Ramos (cell line): ENCODE measurements at regions not wholly inside any gene's neighbourhood (a gene's known extent, or its start where the extent isn't known, plus 50 kb on each side); places are given as distances from the start of the nearest gene placed in this dataset.

Source experiments
- in situ Hi-C: fragments of 300-500 bp; cut with MboI; formaldehyde crosslinking; loops from one replicate; pipeline ENCODE4 v1.14.3; 2022; ENCODE audit warnings: low sequenced_read_pairs; ENCODE audit not compliant: unreplicated experiment

- in situ Hi-C loops = no loop called here
These were observed 114.5 kb upstream of the HNRNPA3 start for GRCh38 chr2:177098001-177098613.

DNA sequence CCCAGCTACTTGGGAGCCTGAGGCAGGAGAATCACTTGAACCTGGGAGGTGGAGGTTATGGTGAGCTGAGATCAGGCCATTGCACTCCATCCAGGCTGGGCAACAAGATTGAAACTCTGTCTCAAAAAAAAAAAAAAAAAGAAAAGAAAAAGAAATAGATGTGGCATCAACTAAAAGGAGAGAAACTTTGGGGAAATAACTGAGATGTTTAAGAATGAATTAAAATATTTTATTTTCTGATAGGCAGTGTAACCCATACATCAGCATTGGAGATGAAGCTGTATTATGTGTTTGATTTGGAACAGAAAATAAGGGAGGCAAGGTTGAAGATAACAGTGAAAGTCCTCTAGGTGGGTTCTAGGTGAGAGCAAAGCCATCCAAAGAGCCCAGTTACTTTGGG lies 110.7 kb upstream of the HNRNPA3 start:
- in situ Hi-C loops = no loop called here

- in situ Hi-C loops = no loop called here
These were observed 106.4 kb upstream of the HNRNPA3 start for GRCh38 chr2:177106212-177106611.

DNA sequence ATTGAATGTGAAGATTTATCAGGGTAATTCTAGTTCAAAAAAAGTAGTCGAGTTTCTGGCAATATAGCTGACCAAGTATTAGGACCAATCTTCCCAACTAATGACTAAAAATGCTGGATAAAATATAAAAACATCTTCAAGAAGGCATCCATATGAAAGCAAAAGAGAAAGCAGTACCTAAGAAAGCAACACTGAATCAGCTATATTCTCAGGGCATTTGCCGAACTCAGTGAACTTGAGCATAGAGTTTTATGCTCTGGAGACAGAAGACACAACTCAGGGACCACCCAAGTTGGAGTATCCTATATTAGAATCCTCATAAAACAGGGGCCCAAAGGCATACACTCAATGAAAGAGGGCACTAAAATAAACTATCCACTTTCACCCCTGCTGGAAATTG lies 103.7 kb upstream of the HNRNPA3 start:
- in situ Hi-C loops = no loop called here

GRCh38 chr2:177114712-177115111 lies 97.9 kb upstream of the HNRNPA3 start:
- in situ Hi-C loops = no loop called here

GRCh38 chr2:177117755-177118154 lies 94.8 kb upstream of the HNRNPA3 start:
- in situ Hi-C loops = no loop called here

DNA sequence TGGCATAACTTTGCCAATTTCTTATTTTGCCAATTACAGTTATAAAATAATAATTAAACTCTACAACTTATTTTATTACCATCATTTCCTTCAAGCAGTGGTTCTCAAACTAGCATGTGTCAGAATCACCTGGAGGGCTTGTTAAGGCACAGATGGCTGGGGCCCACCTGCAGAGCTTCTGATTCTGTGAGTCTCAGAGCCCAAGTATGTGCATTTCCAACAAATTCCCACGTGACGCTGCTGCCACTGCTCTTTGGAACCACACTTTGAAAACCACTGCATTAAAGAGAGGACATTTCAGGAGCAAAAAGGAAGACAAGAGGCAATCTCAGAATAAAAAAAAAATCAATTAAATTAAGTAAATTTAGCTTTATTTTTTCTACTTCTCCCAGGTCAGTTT lies 94.0 kb upstream of the HNRNPA3 start:
- in situ Hi-C loops = no loop called here

- in situ Hi-C loops = no loop called here
These were observed 93.5 kb upstream of the HNRNPA3 start for GRCh38 chr2:177119099-177119498.

DNA sequence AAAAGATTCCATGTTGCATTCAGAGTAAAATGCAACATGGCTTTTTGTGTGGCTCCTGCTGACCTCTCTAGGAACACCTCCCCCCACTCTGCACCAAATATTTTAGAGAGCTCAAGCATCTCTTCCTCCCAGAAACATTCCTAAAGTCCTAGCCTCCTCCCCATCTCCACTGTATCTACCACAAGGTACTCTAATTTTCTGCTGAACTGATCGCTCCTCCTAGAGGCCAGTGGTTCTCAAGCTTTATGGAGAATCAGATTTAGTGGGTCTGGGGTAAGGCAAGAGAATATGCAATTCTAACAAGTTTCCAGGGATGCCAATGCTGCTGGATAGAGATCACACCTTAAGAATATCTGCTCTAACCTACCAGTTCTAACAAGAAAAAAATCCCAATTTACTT lies 89.5 kb upstream of the HNRNPA3 start:
- in situ Hi-C loops = no loop called here

- in situ Hi-C loops = no loop called here
These were observed 88.2 kb upstream of the HNRNPA3 start for GRCh38 chr2:177124371-177124770.

DNA sequence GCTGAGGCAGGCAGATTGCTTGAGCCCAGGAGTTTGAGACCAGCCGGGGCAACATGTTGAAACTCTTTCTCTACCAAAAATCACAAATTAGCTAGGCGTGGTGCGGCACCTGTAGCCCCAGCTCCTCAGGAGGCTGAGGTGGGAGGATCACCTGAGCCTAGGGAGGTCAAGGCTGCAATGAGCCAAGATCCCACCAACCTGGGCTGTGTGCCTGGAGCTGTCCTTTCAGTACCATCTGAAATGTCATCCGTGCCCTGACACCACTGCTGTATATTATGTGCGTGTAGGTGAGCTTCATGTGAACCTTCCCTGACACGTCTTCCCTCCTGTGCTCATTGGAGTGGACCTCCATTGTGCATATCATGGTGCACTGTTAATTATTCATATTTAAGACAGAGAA lies 84.8 kb upstream of the HNRNPA3 start:
- in situ Hi-C loops = loop anchor here (25.0 kb wide), 1 partner anchor 991 kb away; the partner anchor contains the start of gene HOXD8

- in situ Hi-C loops = loop anchor here (25.0 kb wide), 1 partner anchor 992 kb away; the partner anchor contains the start of gene HOXD8
These were observed 83.0 kb upstream of the HNRNPA3 start for GRCh38 chr2:177129610-177130009.

DNA sequence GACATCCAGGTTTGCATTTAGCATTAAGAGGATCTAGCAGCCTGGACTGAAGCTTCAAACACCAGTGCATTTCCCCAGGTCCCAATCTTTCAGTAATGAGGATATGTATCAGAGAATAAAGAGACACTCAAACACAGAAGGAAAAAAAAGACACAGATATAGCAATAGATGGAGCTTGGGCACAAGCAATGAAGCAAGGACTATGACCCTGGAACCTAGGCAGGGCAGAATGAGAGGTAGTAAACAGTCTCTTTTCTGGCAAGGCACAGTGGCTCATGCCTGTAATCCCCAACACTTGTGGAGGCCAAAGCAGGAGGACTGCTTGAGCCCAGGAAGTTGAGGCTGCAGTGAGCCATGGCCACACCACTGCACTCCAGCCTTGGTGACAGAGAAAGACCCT lies 80.7 kb upstream of the HNRNPA3 start:
- in situ Hi-C loops = loop anchor here (25.0 kb wide), 1 partner anchor 995 kb away; the partner anchor contains the start of gene HOXD8

- in situ Hi-C loops = loop anchor here (25.0 kb wide), 1 partner anchor 1002 kb away; the partner anchor contains the start of gene HOXD8
These were observed 73.8 kb upstream of the HNRNPA3 start for GRCh38 chr2:177138823-177139222.

DNA sequence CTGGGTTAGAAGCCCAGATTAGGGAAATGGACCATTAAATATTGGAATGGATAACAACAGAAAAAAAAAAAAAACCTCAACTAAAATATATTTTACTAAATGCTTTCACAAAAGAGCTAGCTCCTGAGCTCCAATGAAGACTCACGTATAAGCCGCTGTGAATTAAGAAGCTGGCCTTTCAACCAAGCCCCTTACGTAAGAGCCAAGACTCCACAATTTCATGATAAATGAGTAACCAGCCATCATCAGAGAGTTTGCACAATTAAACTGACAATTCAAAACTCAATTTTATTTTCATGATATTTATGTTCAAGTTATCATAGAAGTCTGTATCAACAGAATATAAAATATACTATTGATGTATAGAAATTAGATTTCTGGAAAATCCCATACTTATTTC lies 70.7 kb upstream of the HNRNPA3 start:
- in situ Hi-C loops = loop anchor here (25.0 kb wide), 1 partner anchor 1005 kb away; the partner anchor contains the start of gene HOXD8

DNA sequence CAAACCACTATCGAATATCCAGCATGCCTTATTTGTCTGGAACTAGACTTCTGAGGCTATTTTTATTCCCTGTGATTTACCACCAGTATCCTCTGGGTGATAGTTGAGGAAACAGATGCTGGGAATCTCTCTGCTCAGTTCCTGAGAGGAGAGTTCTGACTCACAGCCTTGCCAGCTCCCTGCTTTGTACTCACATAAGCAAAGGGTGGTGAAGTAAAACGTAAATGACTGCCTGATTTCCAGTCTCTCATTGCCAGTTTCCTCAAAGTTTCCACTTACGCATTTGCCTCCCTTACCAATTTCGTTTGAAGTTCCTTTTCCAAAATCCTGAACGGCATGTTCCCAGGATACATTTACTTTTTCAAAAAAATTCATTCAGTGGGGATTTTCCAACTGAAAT lies 69.2 kb upstream of the HNRNPA3 start:
- in situ Hi-C loops = loop anchor here (25.0 kb wide), 1 partner anchor 1006 kb away; the partner anchor contains the start of gene HOXD8

DNA sequence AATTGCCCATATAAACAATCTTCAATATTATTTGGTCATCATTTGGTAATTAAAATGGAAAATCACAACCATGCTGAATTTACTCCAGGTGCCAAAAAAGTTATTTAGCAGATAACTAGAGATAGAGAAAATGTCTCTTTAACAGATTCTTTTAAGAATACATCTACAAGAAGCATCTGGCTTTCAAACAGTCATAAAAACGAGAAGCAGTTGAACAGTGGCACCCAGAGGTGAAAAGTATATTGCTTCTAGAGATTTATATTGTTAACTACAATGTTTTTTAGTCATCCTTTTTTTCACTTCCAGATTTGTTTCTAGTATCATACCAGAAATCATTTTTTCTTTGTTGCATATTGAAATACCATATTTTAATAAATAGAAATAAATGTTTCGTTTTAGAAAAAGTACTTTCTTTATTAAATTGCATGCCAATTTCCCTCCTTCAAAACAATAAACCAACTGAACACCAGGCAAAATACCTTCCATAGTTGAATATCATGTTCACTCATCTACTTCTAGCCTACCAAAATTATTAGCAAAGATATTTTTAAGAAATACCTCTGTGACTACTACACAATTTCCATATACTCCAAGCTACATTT lies 65.4 kb upstream of the HNRNPA3 start:
- in situ Hi-C loops = loop anchor here (25.0 kb wide), 1 partner anchor 1010 kb away; the partner anchor contains the start of gene HOXD8

DNA sequence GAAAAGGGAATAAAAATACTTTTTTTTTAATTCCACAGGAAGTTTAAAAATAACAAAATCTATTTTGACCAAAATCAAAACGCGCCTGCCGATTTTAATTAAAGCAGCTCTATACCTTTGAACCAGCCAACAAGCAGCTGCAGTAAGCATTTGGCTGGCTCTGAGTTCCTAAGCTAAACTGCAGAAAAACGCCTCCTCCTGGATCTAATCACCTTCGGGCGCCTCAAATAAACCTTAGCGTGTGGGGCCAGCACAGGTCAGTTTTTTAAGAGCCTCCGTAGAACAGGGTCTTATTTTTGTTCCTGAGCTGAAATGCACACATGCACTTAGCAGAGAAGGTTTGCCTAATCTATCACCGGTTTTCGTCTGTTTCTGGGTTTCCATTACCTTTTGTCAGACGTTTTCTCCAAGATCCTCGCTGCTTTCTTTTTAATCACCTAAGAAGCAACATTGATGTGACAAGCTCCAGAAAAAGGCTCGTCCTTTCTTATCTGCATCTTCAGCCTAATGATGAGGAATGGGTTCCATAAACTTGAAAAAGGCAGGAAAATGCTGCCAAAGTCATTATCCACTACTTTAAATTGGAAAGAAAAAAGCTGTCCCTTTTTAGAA lies 64.7 kb upstream of the HNRNPA3 start:
- in situ Hi-C loops = loop anchor here (25.0 kb wide), 1 partner anchor 1011 kb away; the partner anchor contains the start of gene HOXD8

DNA sequence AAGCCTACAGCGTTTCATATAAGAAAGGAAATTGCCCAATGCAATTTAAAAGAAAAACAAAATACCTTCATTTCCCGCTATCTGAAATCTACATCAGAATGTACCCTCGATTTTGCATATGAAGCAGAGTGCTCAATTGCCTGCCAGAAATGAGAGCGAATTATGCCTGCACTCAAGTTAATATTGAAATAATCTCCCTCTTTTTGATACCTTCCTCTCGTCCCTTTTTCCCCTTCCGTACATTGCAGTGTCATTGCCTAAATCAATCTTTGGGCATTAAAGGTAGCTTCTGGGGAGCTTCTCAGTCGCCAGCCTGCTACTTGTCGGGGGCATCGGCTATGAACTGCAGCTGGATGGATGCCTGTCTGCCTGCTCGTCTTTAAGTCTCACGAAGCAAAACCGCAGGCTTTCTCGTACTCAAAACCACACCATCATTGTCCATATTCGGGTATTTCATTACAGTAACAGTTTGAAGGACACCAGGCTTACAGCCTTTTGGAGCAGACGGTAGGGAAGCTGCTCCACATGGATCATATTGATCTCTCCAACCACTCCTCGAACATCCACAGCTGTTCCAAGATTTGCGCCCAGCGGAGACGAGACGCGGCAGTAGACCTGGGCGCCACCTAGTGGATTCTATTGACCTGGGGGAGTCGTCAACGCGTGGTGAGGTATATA lies 64.0 kb upstream of the HNRNPA3 start:
- in situ Hi-C loops = loop anchor here (25.0 kb wide), 1 partner anchor 1011 kb away; the partner anchor contains the start of gene HOXD8

GRCh38 chr2:177149155-177149503 lies 63.5 kb upstream of the HNRNPA3 start:
- in situ Hi-C loops = loop anchor here (25.0 kb wide), 1 partner anchor 1012 kb away; the partner anchor contains the start of gene HOXD8

DNA sequence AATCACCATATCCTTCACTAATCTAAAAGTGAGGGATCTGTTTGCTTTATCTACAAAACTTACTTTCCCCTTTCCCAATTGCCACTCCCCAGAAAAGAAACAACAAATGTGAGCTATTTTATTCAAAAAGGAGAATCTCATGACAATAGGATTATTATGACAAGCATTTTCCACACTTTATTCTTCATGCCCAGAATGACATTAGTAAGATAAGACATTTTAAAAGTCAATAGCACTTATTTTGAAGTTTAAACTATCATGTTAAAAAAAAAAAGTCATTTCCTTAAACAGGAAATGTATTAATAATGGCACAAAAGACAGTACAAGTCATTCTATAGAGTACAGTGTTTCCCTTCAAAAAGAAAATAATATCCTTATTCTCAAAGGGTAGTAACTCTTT lies 58.8 kb upstream of the HNRNPA3 start:
- in situ Hi-C loops = loop anchor here (10.0 kb wide), 1 partner anchor 571 kb away; no protein-coding TSS in a partner anchor
